Cerebellar cortex (tissue), 1 donor: ENCODE measurements at regions not wholly inside any gene's neighbourhood (a gene's known extent, or its start where the extent isn't known, plus 50 kb on each side); places are given as distances from the start of the nearest gene placed in this dataset.
A peak's percentile ranks its signal among the peaks of the same experiment; 100 is the strongest.

Experiments used
- DNase-seq: peaks from one replicate; pipeline ENCODE4 v3.0.0-alpha.2; 2015; ENCODE audit warnings: low spot score

GRCh38 chr2:128437204-128437565, 118.5 kb upstream of the HS6ST1 start:
- no peak for DNase-seq

GRCh38 chr2:128438091-128438490, 119.4 kb upstream of the HS6ST1 start:
- DNase-seq: no peak

GRCh38 chr2:128438586-128438985, 119.9 kb upstream of the HS6ST1 start:
- DNase-seq: no peak

GRCh38 chr2:128439031-128439790, 120.5 kb upstream of the HS6ST1 start:
- DNase-seq: no peak

GRCh38 chr2:128439791-128440665, 121.4 kb upstream of the HS6ST1 start:
- no peak for DNase-seq

GRCh38 chr2:128440666-128441340, 122.1 kb upstream of the HS6ST1 start:
- DNase-seq: no peak

GRCh38 chr2:128441341-128442052, 122.8 kb upstream of the HS6ST1 start:
- no peak for DNase-seq

- DNase-seq: no peak
Measured at GRCh38 chr2:128442053-128442751, 123.5 kb upstream of the HS6ST1 start.

GRCh38 chr2:128442891-128443302, 124.2 kb upstream of the HS6ST1 start:
- DNase-seq: no peak

GRCh38 chr2:128444121-128444771, 125.6 kb upstream of the HS6ST1 start:
- DNase-seq: peak; percentile 66

GRCh38 chr2:128444816-128445522, 126.3 kb upstream of the HS6ST1 start:
- DNase-seq: no peak

- no peak for DNase-seq
Measured at GRCh38 chr2:128445523-128445900, 126.8 kb upstream of the HS6ST1 start.

GRCh38 chr2:128446049-128446873, 127.6 kb upstream of the HS6ST1 start:
- DNase-seq: no peak

- no peak for DNase-seq
Measured at GRCh38 chr2:128446874-128447537, 128.3 kb upstream of the HS6ST1 start.

GRCh38 chr2:128447538-128447995, 128.9 kb upstream of the HS6ST1 start:
- no peak for DNase-seq

GRCh38 chr2:128448331-128449225, 129.9 kb upstream of the HS6ST1 start:
- DNase-seq: no peak

- no peak for DNase-seq
Measured at GRCh38 chr2:128449226-128450061, 130.8 kb upstream of the HS6ST1 start.
